Activated T-cell treated with anti-CD3 and anti-CD28 coated beads for 24 hours (primary cell): ENCODE measurements at regions not wholly inside any gene's neighbourhood (a gene's known extent, or its start where the extent isn't known, plus 50 kb on each side); places are given as distances from the start of the nearest gene placed in this dataset.
"Not testable (repeated sequence)": the region's sequence is repeated elsewhere in the genome, so short reads cannot be mapped to it uniquely, and the experiment has no call there.

Source experiments
- DNase-seq: peaks from one replicate; pipeline ENCODE4 v3.0.0-alpha.2; 2020; ENCODE audit warnings: low read depth

GRCh38 chr1:57576756-57577155 is 152.9 kb upstream of the DAB1 start:
- DNase-seq: no peak

- DNase-seq: no peak
Observed at GRCh38 chr1:57572016-57572415, 148.2 kb upstream of the DAB1 start.

- DNase-seq: not testable (repeated sequence)
Observed at GRCh38 chr1:57558066-57558465, 134.2 kb upstream of the DAB1 start.

- no peak for DNase-seq
Observed at GRCh38 chr1:57553666-57554065, 129.8 kb upstream of the DAB1 start.

GRCh38 chr1:57551476-57551875 is 127.6 kb upstream of the DAB1 start:
- DNase-seq: no peak

GRCh38 chr1:57550092-57550491 is 126.2 kb upstream of the DAB1 start:
- no peak for DNase-seq

GRCh38 chr1:57549300-57549699 is 125.4 kb upstream of the DAB1 start:
- no peak for DNase-seq

- DNase-seq: no peak
Observed at GRCh38 chr1:57546549-57547330, 122.9 kb upstream of the DAB1 start.

GRCh38 chr1:57544345-57544744 is 120.5 kb upstream of the DAB1 start:
- DNase-seq: no peak

GRCh38 chr1:57536749-57537423 is 113.0 kb upstream of the DAB1 start:
- no peak for DNase-seq

- no peak for DNase-seq
Observed at GRCh38 chr1:57532299-57532698, 108.4 kb upstream of the DAB1 start.

- DNase-seq: not testable (repeated sequence)
Observed at GRCh38 chr1:57530911-57531260, 107.0 kb upstream of the DAB1 start.

- no peak for DNase-seq
Observed at GRCh38 chr1:57530206-57530910, 106.5 kb upstream of the DAB1 start.

GRCh38 chr1:57522575-57522974 is 98.7 kb upstream of the DAB1 start:
- no peak for DNase-seq

- DNase-seq: no peak
Observed at GRCh38 chr1:57520743-57521515, 97.1 kb upstream of the DAB1 start.

- no peak for DNase-seq
Observed at GRCh38 chr1:57518496-57518895, 94.6 kb upstream of the DAB1 start.

- no peak for DNase-seq
Observed at GRCh38 chr1:57517587-57518374, 93.9 kb upstream of the DAB1 start.

GRCh38 chr1:57512386-57512785 is 88.5 kb upstream of the DAB1 start:
- DNase-seq: no peak

- no peak for DNase-seq
Observed at GRCh38 chr1:57506941-57507340, 83.1 kb upstream of the DAB1 start.

GRCh38 chr1:57503337-57503736 is 79.5 kb upstream of the DAB1 start:
- DNase-seq: no peak

- DNase-seq: no peak
Observed at GRCh38 chr1:57500136-57500830, 76.4 kb upstream of the DAB1 start.
